ENCODE measurements at regions not wholly inside any gene's neighbourhood (a gene's known extent, or its start where the extent isn't known, plus 50 kb on each side); places are given as distances from the start of the nearest gene placed in this dataset.
"Not testable (repeated sequence)": the region's sequence is repeated elsewhere in the genome, so short reads cannot be mapped to it uniquely, and the experiment has no call there.

DNA sequence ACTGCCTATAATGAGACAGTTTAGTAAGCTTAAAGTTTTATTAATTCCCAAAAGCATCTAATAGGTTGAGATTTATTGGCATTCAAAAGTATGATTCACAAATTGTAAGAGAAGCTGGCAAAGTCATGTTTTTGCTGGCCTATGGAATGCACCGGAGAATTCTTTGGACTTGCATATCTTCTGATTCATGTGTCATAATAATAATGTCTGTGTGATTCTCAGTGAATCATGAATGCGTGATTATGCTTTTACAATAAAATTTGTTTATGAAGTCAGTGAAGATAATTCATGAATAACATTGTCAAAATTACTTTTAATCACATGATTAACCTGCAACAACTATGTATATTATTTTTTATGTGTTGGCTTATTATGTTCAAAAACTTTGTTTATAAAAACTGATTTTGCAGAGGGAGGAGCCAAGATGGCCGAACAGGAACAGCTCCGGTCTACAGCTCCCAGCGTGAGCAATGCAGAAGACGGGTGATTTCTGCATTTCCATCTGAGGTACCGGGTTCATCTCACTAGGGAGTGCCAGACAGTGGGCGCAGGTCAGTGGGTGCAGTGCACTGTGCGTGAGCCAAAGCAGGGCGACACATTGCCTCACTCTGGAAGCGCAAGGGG is 389.2 kb downstream of the SRGAP2C start:
- not testable (repeated sequence) for DNase-seq

GRCh38 chr1:121574505-121574899 is 389.7 kb downstream of the SRGAP2C start:
- DNase-seq: not testable (repeated sequence)

GRCh38 chr1:121582898-121583297 is 398.1 kb downstream of the SRGAP2C start:
- not testable (repeated sequence) for DNase-seq

DNA sequence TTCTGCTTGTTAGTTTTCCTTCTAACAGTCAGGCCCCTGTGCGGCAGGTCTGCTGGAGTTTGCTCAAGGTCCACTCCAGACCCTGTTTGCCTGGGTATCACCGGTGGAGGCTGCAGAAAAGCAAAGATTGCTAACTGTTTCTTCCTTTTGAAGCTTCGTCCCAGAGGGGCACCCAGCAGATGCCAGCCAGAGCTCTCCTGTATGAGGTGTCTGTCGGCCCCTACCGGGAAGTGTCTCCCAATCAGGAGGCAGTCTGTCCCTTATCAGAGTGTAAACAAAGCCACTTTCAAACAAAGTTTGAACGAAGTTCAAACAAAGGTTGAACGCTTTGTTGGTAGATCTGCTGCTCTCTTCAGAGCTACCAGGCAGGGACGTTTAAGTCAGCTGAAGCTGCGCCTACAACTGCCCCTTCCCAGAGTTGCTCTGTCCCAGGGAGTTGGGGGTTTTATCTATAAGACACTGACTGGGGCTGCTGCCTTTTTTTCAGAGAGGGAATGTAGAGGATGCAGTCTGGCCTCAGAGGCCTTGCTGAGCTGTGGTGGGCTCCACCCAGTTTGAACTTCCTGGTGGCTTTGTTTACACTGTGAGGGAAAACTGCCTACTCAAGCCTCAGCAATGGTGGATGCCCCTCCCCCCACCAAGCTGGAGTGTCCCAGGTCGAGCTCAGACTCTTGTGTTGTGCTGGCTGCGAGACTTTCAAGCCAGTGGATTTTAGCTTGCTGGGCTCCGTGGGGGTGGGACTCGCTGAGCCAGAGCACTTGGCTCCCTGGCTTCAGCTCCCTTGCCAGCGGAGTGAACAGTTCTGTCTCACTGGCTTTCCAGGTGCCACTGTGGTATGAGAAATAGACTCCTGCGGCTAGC is 401.8 kb downstream of the SRGAP2C start:
- no peak for DNase-seq

DNA sequence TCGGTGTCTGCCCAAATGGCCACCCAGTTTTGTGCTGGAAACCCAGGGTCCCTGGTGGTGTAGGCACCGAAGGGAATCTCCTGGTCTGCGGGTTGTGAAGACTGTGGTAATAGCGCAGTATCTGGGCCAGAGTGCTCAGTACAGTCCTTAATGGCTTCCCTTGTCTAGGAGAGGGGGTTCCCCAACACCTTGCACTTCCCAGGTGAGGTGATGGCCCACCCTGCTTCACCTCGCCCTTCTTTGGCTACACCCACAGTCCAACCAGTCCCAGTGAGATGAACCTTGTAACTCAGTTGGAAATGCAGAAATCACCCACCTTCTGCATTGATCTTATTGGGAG is 402.4 kb downstream of the SRGAP2C start:
- DNase-seq: no peak

GRCh38 chr1:121587777-121588176 is 403.0 kb downstream of the SRGAP2C start:
- peak; percentile 14 for DNase-seq

GRCh38 chr1:121594096-121594495 is 409.3 kb downstream of the SRGAP2C start:
- DNase-seq: no peak

DNA sequence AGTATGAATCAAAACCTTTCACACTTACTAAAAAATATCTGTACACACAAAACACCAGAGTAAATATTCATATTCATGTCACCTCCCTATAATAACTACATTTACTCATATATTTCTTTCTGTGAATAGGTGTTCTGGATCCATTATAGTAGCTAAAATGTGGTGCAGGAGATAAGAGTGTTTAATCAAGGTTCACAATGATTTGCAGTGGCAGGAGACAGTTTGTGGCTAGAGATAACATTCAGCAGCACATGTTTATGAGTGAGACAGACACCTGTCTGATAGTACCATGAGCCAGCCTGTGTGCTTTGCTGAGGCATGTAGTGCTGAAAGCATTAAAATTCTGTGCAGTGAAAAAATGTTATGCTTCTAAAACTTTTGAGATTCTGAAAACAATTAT is 410.3 kb downstream of the SRGAP2C start:
- DNase-seq: no peak

- not testable (repeated sequence) for DNase-seq
Observed at GRCh38 chr1:121604843-121605444, 420.2 kb downstream of the SRGAP2C start.

DNA sequence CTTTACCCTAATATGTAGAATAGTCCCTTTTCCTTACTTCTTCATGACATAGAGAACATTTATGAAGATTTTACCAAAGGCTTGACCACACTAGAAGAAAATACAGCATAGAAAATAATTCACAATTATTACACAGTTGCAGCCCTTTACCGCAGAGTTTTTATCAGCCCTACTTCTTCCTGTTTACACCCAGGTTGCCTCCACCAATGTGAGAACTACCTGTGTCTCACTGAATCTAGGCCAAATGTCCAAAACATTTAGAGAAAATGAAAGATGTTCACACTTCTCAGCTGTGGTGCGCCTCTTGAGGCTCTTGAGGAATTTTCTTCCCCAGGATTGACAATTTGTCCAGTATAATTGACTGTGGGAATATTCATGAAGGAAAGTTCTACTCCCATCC is 422.7 kb downstream of the SRGAP2C start:
- not testable (repeated sequence) for DNase-seq
